ENCODE measurements at regions not wholly inside any gene's neighbourhood (a gene's known extent, or its start where the extent isn't known, plus 50 kb on each side); places are given as distances from the start of the nearest gene placed in this dataset.

- no peak for TF ChIP-seq CREB3 (tag; conservative IDR thresholded peaks at IDR 0.05; ENCODE audit: low read depth)
- no peak for TF ChIP-seq ZNF75A (CRISPR knock-in tag; IDR thresholded peaks at IDR 0.05)
- TF ChIP-seq ZNF253 (CRISPR knock-in tag; conservative IDR thresholded peaks at IDR 0.05): no peak
- TF ChIP-seq MYNN (IDR thresholded peaks at IDR 0.05): no peak
- TF ChIP-seq MYNN (CRISPR knock-in tag; IDR thresholded peaks at IDR 0.05): no peak
- TF ChIP-seq ZNF232 (CRISPR knock-in tag; IDR thresholded peaks at IDR 0.05): no peak
- no peak for TF ChIP-seq ARID3B (CRISPR knock-in tag; IDR thresholded peaks at IDR 0.05; ENCODE audit: borderline replicate concordance)
- no peak for TF ChIP-seq MGA (IDR thresholded peaks at IDR 0.05)
- TF ChIP-seq USF1 (CRISPR knock-in tag; IDR thresholded peaks at IDR 0.05): no peak
- TF ChIP-seq STAT5B (CRISPR knock-in tag; IDR thresholded peaks at IDR 0.05): no peak
- no peak for TF ChIP-seq HEY1 (CRISPR knock-in tag; IDR thresholded peaks at IDR 0.05; ENCODE audit: borderline replicate concordance)
- TF ChIP-seq ZNF507 (tag; conservative IDR thresholded peaks at IDR 0.05): no peak
- no peak for TF ChIP-seq E2F1 (CRISPR knock-in tag; IDR thresholded peaks at IDR 0.05)
Observed at GRCh38 chr6:85015396-85015990, 251.1 kb upstream of the TBX18 start (continued).

Data from K562 (cell line).